PC-3 (cell line): ENCODE measurements at regions not wholly inside any gene's neighbourhood (a gene's known extent, or its start where the extent isn't known, plus 50 kb on each side); places are given as distances from the start of the nearest gene placed in this dataset.
"Not testable (repeated sequence)": the region's sequence is repeated elsewhere in the genome, so short reads cannot be mapped to it uniquely, and the experiment has no call there.

ENCODE experiments used
- ATAC-seq: fragments of 200-7000 bp; cut with Tn5 transposase; 2 replicates; pipeline ENCODE4 v1.9.1; 2020; ENCODE audit warnings: mild to moderate bottlenecking, moderate library complexity
- BruUV-seq: library from RNA; stranded (reverse); fragments of 400-500 nt; replicated peaks from 2 replicates; lab custom pipeline; 2021; lab: Mats Ljungman, UMichigan
- CTCF ChIA-PET: fragments of 300-600 bp; sonication (Branson Sonifier 250); formaldehyde crosslinking; loops from one replicate; lab custom pipeline; 2022; ENCODE audit warnings: antibody characterized with exemption; lab: Charles Lee
- POLR2A ChIA-PET: fragments of 300-600 bp; sonication (Branson Sonifier 250); formaldehyde crosslinking; loops from one replicate; lab custom pipeline; 2022; ENCODE audit warnings: antibody characterized with exemption; ENCODE audit not compliant: unreplicated experiment; lab: Charles Lee
- DNase-seq: peaks from one replicate; pipeline ENCODE4 v3.0.0-alpha.2; 2015
- H2AFZ ChIP-seq: fragments of 300-600 bp; sonication (generic); 2 replicates; pipeline ENCODE4 v1.6.0; 2016; ENCODE audit warnings: antibody characterized with exemption, low read length
- H3F3A ChIP-seq: fragments of 300-600 bp; sonication (generic); one replicate; pipeline ENCODE4 v1.6.0; 2017; ENCODE audit warnings: antibody characterized with exemption, low read length, control low read depth, mild to moderate bottlenecking; ENCODE audit not compliant: unreplicated experiment
- H3K27ac ChIP-seq: fragments of 300-600 bp; sonication (generic); 2 replicates; pipeline ENCODE4 v1.5.1; 2016; ENCODE audit warnings: mild to moderate bottlenecking, low read length
- H3K27me3 ChIP-seq: fragments of 300-600 bp; sonication (generic); 2 replicates; pipeline ENCODE4 v1.6.1; 2016; ENCODE audit warnings: low read length, mixed read lengths
- H3K36me3 ChIP-seq: fragments of 300-600 bp; sonication (generic); 2 replicates; pipeline ENCODE4 v1.6.1; 2016; ENCODE audit warnings: low read depth, mixed run types, low read length, mixed read lengths
- H3K4me1 ChIP-seq: fragments of 300-600 bp; sonication (generic); 2 replicates; pipeline ENCODE4 v1.5.1; 2016; ENCODE audit warnings: low read length; ENCODE audit not compliant: insufficient read depth
- H3K4me2 ChIP-seq: fragments of 300-600 bp; sonication (generic); 2 replicates; pipeline ENCODE4 v1.6.0; 2016; ENCODE audit warnings: low read length
- H3K4me3 ChIP-seq: fragments of 300-600 bp; sonication (generic); 2 replicates; pipeline ENCODE4 v1.5.1; 2016; ENCODE audit warnings: mild to moderate bottlenecking, low read length, mixed read lengths
- H3K79me2 ChIP-seq: fragments of 300-600 bp; sonication (generic); 2 replicates; pipeline ENCODE4 v1.6.1; 2017; ENCODE audit warnings: low read length, mixed read lengths
- H3K9ac ChIP-seq: fragments of 300-600 bp; sonication (generic); 2 replicates; pipeline ENCODE4 v1.6.0; 2016; ENCODE audit warnings: mild to moderate bottlenecking, low read length
- H3K9me2 ChIP-seq: fragments of 300-600 bp; sonication (generic); replicated peaks from 2 replicates; pipeline ENCODE4 v1.6.1; 2016; ENCODE audit warnings: mixed run types, low read length, mixed read lengths
- H3K9me3 ChIP-seq: fragments of 300-600 bp; sonication (generic); 2 replicates; pipeline ENCODE4 v1.6.1; 2016; ENCODE audit warnings: low read length, mixed read lengths
- H4K20me1 ChIP-seq: fragments of 300-600 bp; sonication (generic); 2 replicates; pipeline ENCODE4 v1.6.1; 2016; ENCODE audit warnings: low read length, mixed read lengths
- CTCF ChIP-seq: fragments of 300-600 bp; sonication (generic); conservative IDR thresholded peaks from 2 replicates; pipeline ENCODE4 v1.5.1; 2017; ENCODE audit warnings: antibody characterized with exemption, low read depth, mild to moderate bottlenecking, low read length
- EZH2 ChIP-seq: fragments of 300-600 bp; sonication (generic); IDR thresholded peaks from one replicate; pipeline ENCODE4 v1.6.1; 2017; ENCODE audit warnings: antibody characterized with exemption, mild to moderate bottlenecking, low read length; ENCODE audit not compliant: unreplicated experiment
- EZH2phosphoT487 ChIP-seq: fragments of 300-600 bp; sonication (generic); IDR thresholded peaks from 2 replicates; pipeline ENCODE4 v1.6.1; 2018; ENCODE audit warnings: mild to moderate bottlenecking, antibody characterized with exemption, low read length, borderline replicate concordance
- intact Hi-C: fragments of 100-400 bp; cut with micrococcal nuclease; formaldehyde crosslinking; loops from 2 replicates; pipeline ENCODE4 v1.9.0; 2023

GRCh38 chr4:75398501-75398900, 115.7 kb downstream of the RCHY1 start:
- no peak overlapping the region for H3K27ac ChIP-seq
- intact Hi-C loops: no loop called here
- no peaks in the 10 kb centered on the region for H3K4me1 ChIP-seq
- no peak overlapping the region for H3K9ac ChIP-seq
- H3K4me3 ChIP-seq: no peak overlapping the region
- H3F3A ChIP-seq: no peaks in the 10 kb centered on the region
- no TSS peak for BruUV-seq
- no peak overlapping the region for H3K4me2 ChIP-seq
- no peak overlapping the region for H2AFZ ChIP-seq
- H3K27me3 ChIP-seq: no peaks in the 10 kb centered on the region
- H3K9me3 ChIP-seq: no peaks in the 10 kb centered on the region
- DNase-seq: no peak
- H3K36me3 ChIP-seq: no peaks in the 10 kb centered on the region
- ATAC-seq: no peak
- no peaks in the 10 kb centered on the region for H4K20me1 ChIP-seq
- ChIA-PET CTCF (no interaction called here), POLR2A (no interaction called here)
- no peaks in the 10 kb centered on the region for H3K9me2 ChIP-seq
- no peaks in the 10 kb centered on the region for H3K79me2 ChIP-seq
- TF ChIP-seq CTCF: no peak
- no peak for TF ChIP-seq EZH2phosphoT487
- no peak for TF ChIP-seq EZH2

- H3K27ac ChIP-seq: no peak overlapping the region
- CTCF ChIA-PET: no interaction called here
- TF ChIP-seq EZH2: no peak
- no peak for TF ChIP-seq EZH2phosphoT487
- no peak for TF ChIP-seq CTCF
Observed at GRCh38 chr4:75391489-75392166, 122.6 kb downstream of the RCHY1 start.

GRCh38 chr4:75386426-75386825, 127.8 kb downstream of the RCHY1 start:
- H3K9me3 ChIP-seq, H4K20me1 ChIP-seq, H3K4me1 ChIP-seq, H3K27me3 ChIP-seq, H3K36me3 ChIP-seq, H3K4me2 ChIP-seq, CTCF ChIA-PET, ATAC-seq, H2AFZ ChIP-seq, H3K9me2 ChIP-seq, H3K9ac ChIP-seq, BruUV-seq, H3K27ac ChIP-seq, intact Hi-C loops, H3K79me2 ChIP-seq, H3F3A ChIP-seq, POLR2A ChIA-PET, H3K4me3 ChIP-seq, DNase-seq: not testable (repeated sequence)

More at GRCh38 chr4:75391489-75392166, 122.6 kb downstream of the RCHY1 start:
- Histone ChIP-seq H4K20me1 (no peaks in the 10 kb centered on the region), H3K4me2 (no peak overlapping the region), H3K4me3 (no peak overlapping the region), H3K27me3 (peaks cover 11% of the 10 kb centered on the region; the same call in 1 of the 2 replicates), H3F3A (no peaks in the 10 kb centered on the region), H3K9ac (no peak overlapping the region), H3K79me2 (no peaks in the 10 kb centered on the region), H2AFZ (no peak overlapping the region), H3K36me3 (no peaks in the 10 kb centered on the region), H3K4me1 (no peaks in the 10 kb centered on the region), H3K9me2 (no peaks in the 10 kb centered on the region), H3K9me3 (no peaks in the 10 kb centered on the region)
- no TSS peak for BruUV-seq
- intact Hi-C loops: no loop called here
- POLR2A ChIA-PET: no interaction called here
- DNase-seq: no peak
- ATAC-seq: no peak
